ENCODE measurements at regions not wholly inside any gene's neighbourhood (a gene's known extent, or its start where the extent isn't known, plus 50 kb on each side); places are given as distances from the start of the nearest gene placed in this dataset.

GRCh38 chr4:100898844-100899243, 381.0 kb upstream of the EMCN start:
- TF ChIP-seq CTCF (IDR thresholded peaks at IDR 0.05): no peak
- DNase-seq (peak in 1 of 4 donors; percentile 3), ATAC-seq (peak; percentile 99)
- Histone ChIP-seq H3K4me1 (no peaks in the 10 kb centered on the region), H3K4me3 (no peak overlapping the region), H3K27me3 (no peaks in the 10 kb centered on the region), H3K9me3 (no peaks in the 10 kb centered on the region), H3K36me3 (no peaks in the 10 kb centered on the region), H3K27ac (no peak overlapping the region)
- intact Hi-C loops (cut with DNase I): no loop called here

- Histone ChIP-seq H3K9me3 (peaks cover 0 to 7% of the 10 kb centered on the region in 2 donors), H3K27ac (no peak overlapping the region), H3K27me3 (no peaks in the 10 kb centered on the region), H3K4me1 (no peaks in the 10 kb centered on the region), H3K4me3 (peak overlapping the region in 1 of 2 donors; percentile 27), H3K36me3 (no peaks in the 10 kb centered on the region)
- DNase-seq (no peak), ATAC-seq (no peak)
- intact Hi-C loops (cut with DNase I): no loop called here
- TF ChIP-seq CTCF (IDR thresholded peaks at IDR 0.05): no peak
Measured at GRCh38 chr4:100895556-100896197, 377.9 kb upstream of the EMCN start.

GRCh38 chr4:100894339-100894870, 376.6 kb upstream of the EMCN start:
- Histone ChIP-seq H3K4me3 (no peak overlapping the region), H3K27me3 (no peaks in the 10 kb centered on the region), H3K4me1 (no peaks in the 10 kb centered on the region), H3K9me3 (peaks cover 0 to 14% of the 10 kb centered on the region in 2 donors), H3K27ac (no peak overlapping the region), H3K36me3 (no peaks in the 10 kb centered on the region)
- no peak for TF ChIP-seq CTCF (IDR thresholded peaks at IDR 0.05)
- DNase-seq (no peak), ATAC-seq (peak; percentile 14)
- intact Hi-C loops (cut with DNase I): no loop called here

- no peaks in the 10 kb centered on the region for H3K36me3 ChIP-seq
- H3K27me3 ChIP-seq: no peaks in the 10 kb centered on the region
- ATAC-seq (no peak), DNase-seq (no peak)
- peaks cover 0 to 14% of the 10 kb centered on the region in 2 donors for H3K9me3 ChIP-seq
- no peaks in the 10 kb centered on the region for H3K4me1 ChIP-seq
- no peak overlapping the region for H3K4me3 ChIP-seq
- intact Hi-C loops (cut with DNase I): no loop called here
- H3K27ac ChIP-seq: no peak overlapping the region
- TF ChIP-seq CTCF (IDR thresholded peaks at IDR 0.05): no peak
Measured at GRCh38 chr4:100891808-100892207, 374.0 kb upstream of the EMCN start.

GRCh38 chr4:100889898-100890297, 372.1 kb upstream of the EMCN start:
- Histone ChIP-seq H3K9me3 (peaks cover 0 to 28% of the 10 kb centered on the region in 2 donors), H3K4me1 (no peaks in the 10 kb centered on the region), H3K4me3 (no peak overlapping the region), H3K27ac (no peak overlapping the region), H3K27me3 (no peaks in the 10 kb centered on the region), H3K36me3 (no peaks in the 10 kb centered on the region)
- intact Hi-C loops (cut with DNase I): no loop called here
- ATAC-seq (no peak), DNase-seq (no peak)
- no peak for TF ChIP-seq CTCF (IDR thresholded peaks at IDR 0.05)

All from left lung (tissue), 4 donors.